ENCODE measurements at regions not wholly inside any gene's neighbourhood (a gene's known extent, or its start where the extent isn't known, plus 50 kb on each side); places are given as distances from the start of the nearest gene placed in this dataset.
"Not testable (repeated sequence)": the region's sequence is repeated elsewhere in the genome, so short reads cannot be mapped to it uniquely, and the experiment has no call there.

GRCh38 chr4:117135634-117136354, 50.4 kb upstream of the TRAM1L1 start:
- no peak for DNase-seq

- no peak for DNase-seq
These were observed 51.8 kb upstream of the TRAM1L1 start for GRCh38 chr4:117137145-117137544.

- not testable (repeated sequence) for DNase-seq
These were observed 53.4 kb upstream of the TRAM1L1 start for GRCh38 chr4:117138732-117139131.

- DNase-seq: no peak
These were observed 68.9 kb upstream of the TRAM1L1 start for GRCh38 chr4:117154251-117154650.

GRCh38 chr4:117156806-117157205, 71.4 kb upstream of the TRAM1L1 start:
- no peak for DNase-seq

GRCh38 chr4:117157360-117157759, 72.0 kb upstream of the TRAM1L1 start:
- no peak for DNase-seq

- DNase-seq: no peak
These were observed 77.6 kb upstream of the TRAM1L1 start for GRCh38 chr4:117162976-117163375.

GRCh38 chr4:117164338-117164737, 79.0 kb upstream of the TRAM1L1 start:
- peak; percentile 4 for DNase-seq

GRCh38 chr4:117175369-117175768, 90.0 kb upstream of the TRAM1L1 start:
- not testable (repeated sequence) for DNase-seq

- no peak for DNase-seq
These were observed 117.9 kb upstream of the TRAM1L1 start for GRCh38 chr4:117203231-117203630.

GRCh38 chr4:117210551-117210950, 125.2 kb upstream of the TRAM1L1 start:
- no peak for DNase-seq

GRCh38 chr4:117224256-117224655, 138.9 kb upstream of the TRAM1L1 start:
- DNase-seq: no peak

GRCh38 chr4:117225471-117225870, 140.1 kb upstream of the TRAM1L1 start:
- DNase-seq: no peak

GRCh38 chr4:117227925-117228324, 142.5 kb upstream of the TRAM1L1 start:
- no peak for DNase-seq

GRCh38 chr4:117239434-117239833, 154.1 kb upstream of the TRAM1L1 start:
- no peak for DNase-seq

GRCh38 chr4:117249333-117249732, 164.0 kb upstream of the TRAM1L1 start:
- no peak for DNase-seq

GRCh38 chr4:117264072-117264471, 178.7 kb upstream of the TRAM1L1 start:
- no peak for DNase-seq

GRCh38 chr4:117267317-117267716, 181.9 kb upstream of the TRAM1L1 start:
- DNase-seq: no peak

GRCh38 chr4:117284736-117285135, 199.4 kb upstream of the TRAM1L1 start:
- no peak for DNase-seq

- DNase-seq: no peak
These were observed 208.4 kb upstream of the TRAM1L1 start for GRCh38 chr4:117293784-117294183.

- no peak for DNase-seq
These were observed 216.8 kb upstream of the TRAM1L1 start for GRCh38 chr4:117302226-117302625.

- no peak for DNase-seq
These were observed 225.8 kb upstream of the TRAM1L1 start for GRCh38 chr4:117311215-117311614.

GRCh38 chr4:117311989-117312388, 226.6 kb upstream of the TRAM1L1 start:
- no peak for DNase-seq

GRCh38 chr4:117324851-117325491, 239.6 kb upstream of the TRAM1L1 start:
- DNase-seq: no peak

- no peak for DNase-seq
These were observed 240.7 kb upstream of the TRAM1L1 start for GRCh38 chr4:117326091-117326490.
